ENCODE measurements at regions not wholly inside any gene's neighbourhood (a gene's known extent, or its start where the extent isn't known, plus 50 kb on each side); places are given as distances from the start of the nearest gene placed in this dataset.

- intact Hi-C loops (cut with DNase I), result no loop called here
- H3K9me3 ChIP-seq, result no peaks in the 10 kb centered on the region
- no peak for DNase-seq (ENCODE audit: extremely low spot score)
- peaks cover 0 to 3% (median 0%) of the 10 kb centered on the region in 4 donors for H3K4me1 ChIP-seq
- H3K4me3 ChIP-seq, result no peak overlapping the region
- peaks cover 0 to 22% (median 0%) of the 10 kb centered on the region in 4 donors for H3K27me3 ChIP-seq
- TF ChIP-seq POLR2AphosphoS5 (IDR thresholded peaks at IDR 0.05), result no peak
- TF ChIP-seq POLR2A (IDR thresholded peaks at IDR 0.05; ENCODE audit: low read depth), result no peak
- no peak for TF ChIP-seq CTCF (IDR thresholded peaks at IDR 0.05)
- no peak for TF ChIP-seq EP300 (IDR thresholded peaks at IDR 0.05)
- no peak overlapping the region for H3K27ac ChIP-seq (replicated peaks in 1 of 4)
- no peaks in the 10 kb centered on the region for H3K36me3 ChIP-seq
- 87% methylated on average over 6 of the region's 6 CpGs for WGBS
Measured at GRCh38 chr16:73364413-73364812, 316.5 kb upstream of the ZFHX3 start.

GRCh38 chr16:73361061-73361460 is 313.1 kb upstream of the ZFHX3 start:
- H3K4me1 ChIP-seq, result peaks cover 0 to 3% (median 0%) of the 10 kb centered on the region in 4 donors
- H3K27me3 ChIP-seq, result peaks cover 0 to 15% (median 0%) of the 10 kb centered on the region in 4 donors
- H3K27ac ChIP-seq (replicated peaks in 1 of 4), result no peak overlapping the region
- DNase-seq (ENCODE audit: extremely low spot score), result no peak
- intact Hi-C loops (cut with DNase I), result no loop called here
- no peak for TF ChIP-seq POLR2A (IDR thresholded peaks at IDR 0.05; ENCODE audit: low read depth)
- no peak for TF ChIP-seq POLR2AphosphoS5 (IDR thresholded peaks at IDR 0.05)
- TF ChIP-seq EP300 (IDR thresholded peaks at IDR 0.05), result no peak
- TF ChIP-seq CTCF (IDR thresholded peaks at IDR 0.05), result no peak
- 88% methylated on average over 9 of the region's 9 CpGs for WGBS
- H3K4me3 ChIP-seq, result no peak overlapping the region
- H3K9me3 ChIP-seq, result no peaks in the 10 kb centered on the region
- no peaks in the 10 kb centered on the region for H3K36me3 ChIP-seq

GRCh38 chr16:73356401-73357079 is 308.6 kb upstream of the ZFHX3 start:
- no peaks in the 10 kb centered on the region for H3K36me3 ChIP-seq
- H3K4me1 ChIP-seq, result no peaks in the 10 kb centered on the region
- WGBS, result 89% methylated on average over 13 of the region's 13 CpGs
- intact Hi-C loops (cut with DNase I), result no loop called here
- H3K9me3 ChIP-seq, result no peaks in the 10 kb centered on the region
- no peak for TF ChIP-seq POLR2A (IDR thresholded peaks at IDR 0.05; ENCODE audit: low read depth)
- TF ChIP-seq POLR2AphosphoS5 (IDR thresholded peaks at IDR 0.05), result no peak
- no peak for TF ChIP-seq CTCF (IDR thresholded peaks at IDR 0.05)
- TF ChIP-seq EP300 (IDR thresholded peaks at IDR 0.05), result no peak
- H3K27me3 ChIP-seq, result peaks cover 0 to 4% (median 0%) of the 10 kb centered on the region in 4 donors
- DNase-seq (ENCODE audit: extremely low spot score), result no peak
- no peak overlapping the region for H3K27ac ChIP-seq (replicated peaks in 1 of 4)
- H3K4me3 ChIP-seq, result no peak overlapping the region

- TF ChIP-seq EP300 (IDR thresholded peaks at IDR 0.05), result no peak
- no peak for TF ChIP-seq CTCF (IDR thresholded peaks at IDR 0.05)
- TF ChIP-seq POLR2AphosphoS5 (IDR thresholded peaks at IDR 0.05), result no peak
- TF ChIP-seq POLR2A (IDR thresholded peaks at IDR 0.05; ENCODE audit: low read depth), result no peak
- Histone ChIP-seq H3K4me3 (no peak overlapping the region), H3K4me1 (no peaks in the 10 kb centered on the region), H3K36me3 (no peaks in the 10 kb centered on the region), H3K27me3 (peaks cover 0 to 4% (median 0%) of the 10 kb centered on the region in 4 donors), H3K9me3 (no peaks in the 10 kb centered on the region), H3K27ac (replicated peaks in 1 of 4) (no peak overlapping the region)
- 83% methylated on average over 10 of the region's 10 CpGs for WGBS
- DNase-seq (ENCODE audit: extremely low spot score), result no peak
- intact Hi-C loops (cut with DNase I), result no loop called here
Measured at GRCh38 chr16:73355981-73356380, 308.1 kb upstream of the ZFHX3 start.

GRCh38 chr16:73354434-73354833 is 306.5 kb upstream of the ZFHX3 start:
- Histone ChIP-seq H3K9me3 (no peaks in the 10 kb centered on the region), H3K4me1 (no peaks in the 10 kb centered on the region), H3K36me3 (no peaks in the 10 kb centered on the region), H3K27ac (replicated peaks in 1 of 4) (no peak overlapping the region), H3K4me3 (no peak overlapping the region), H3K27me3 (peaks cover 0 to 4% (median 0%) of the 10 kb centered on the region in 4 donors)
- 47% methylated on average over 10 of the region's 10 CpGs for WGBS
- TF ChIP-seq CTCF (IDR thresholded peaks at IDR 0.05), result no peak
- no peak for TF ChIP-seq POLR2A (IDR thresholded peaks at IDR 0.05; ENCODE audit: low read depth)
- no peak for TF ChIP-seq EP300 (IDR thresholded peaks at IDR 0.05)
- no peak for TF ChIP-seq POLR2AphosphoS5 (IDR thresholded peaks at IDR 0.05)
- DNase-seq (ENCODE audit: extremely low spot score), result no peak
- intact Hi-C loops (cut with DNase I), result no loop called here
